WTC11 (cell line): ENCODE measurements at regions not wholly inside any gene's neighbourhood (a gene's known extent, or its start where the extent isn't known, plus 50 kb on each side); places are given as distances from the start of the nearest gene placed in this dataset.

Source experiments
- ATAC-seq: fragments of 200-7000 bp; cut with Tn5 transposase; 2 replicates; pipeline ENCODE4 v1.10.0; 2021; ENCODE audit warnings: mild to moderate bottlenecking, moderate library complexity
- CTCF ChIA-PET: fragments of 300-600 bp; sonication (Branson Sonifier 250); formaldehyde crosslinking; loops from one replicate; lab custom pipeline; 2021; ENCODE audit warnings: antibody characterized with exemption; lab: Charles Lee
- POLR2A ChIA-PET: fragments of 350-600 bp; sonication (Branson Sonifier 250); formaldehyde crosslinking; loops from one replicate; lab custom pipeline; 2021; ENCODE audit warnings: antibody characterized with exemption; lab: Charles Lee
- DNase-seq: peaks from one replicate; pipeline ENCODE4 v3.0.0; 2021; ENCODE audit warnings: low spot score
- H3K27ac Mint-ChIP-seq: 2 replicates; pipeline ENCODE4 v1.8.0; 2021; ENCODE audit warnings: mixed read lengths
- H3K27me3 Mint-ChIP-seq: 2 replicates; pipeline ENCODE4 v1.8.0; 2021; ENCODE audit warnings: low read depth, mild to moderate bottlenecking, moderate library complexity, mixed read lengths
- H3K36me3 Mint-ChIP-seq: 2 replicates; pipeline ENCODE4 v1.8.0; 2021; ENCODE audit warnings: mixed read lengths
- H3K4me1 Mint-ChIP-seq: 2 replicates; pipeline ENCODE4 v1.8.0; 2022; ENCODE audit warnings: mixed read lengths
- H3K4me3 Mint-ChIP-seq: 2 replicates; pipeline ENCODE4 v1.8.0; 2021; ENCODE audit warnings: mild to moderate bottlenecking, moderate library complexity, mixed read lengths
- H3K9me3 Mint-ChIP-seq: 2 replicates; pipeline ENCODE4 v1.8.0; 2021; ENCODE audit warnings: mixed read lengths
- ATF1 ChIP-seq: sonication (generic); formaldehyde crosslinking; IDR thresholded peaks from 2 replicates; pipeline ENCODE4 v1.8.1; 2023; ENCODE audit warnings: mild to moderate bottlenecking, moderate library complexity, missing genetic modification reagents
- ELF4 ChIP-seq: sonication (generic); formaldehyde crosslinking; IDR thresholded peaks from 2 replicates; pipeline ENCODE4 v1.8.1; 2022; ENCODE audit warnings: low read depth, mild to moderate bottlenecking, moderate library complexity, missing genetic modification reagents
- FOXJ3 ChIP-seq: sonication (generic); formaldehyde crosslinking; IDR thresholded peaks from 2 replicates; pipeline ENCODE4 v1.9.0; 2021; ENCODE audit warnings: missing genetic modification reagents, mild to moderate bottlenecking, borderline replicate concordance
- IRF2 ChIP-seq: sonication (generic); formaldehyde crosslinking; IDR thresholded peaks from 2 replicates; pipeline ENCODE4 v1.8.0; 2022; ENCODE audit warnings: low read depth, missing genetic modification reagents, borderline replicate concordance
- TEAD4 ChIP-seq: sonication (generic); formaldehyde crosslinking; IDR thresholded peaks from 2 replicates; pipeline ENCODE4 v1.8.0; 2022; ENCODE audit warnings: mild to moderate bottlenecking, missing genetic modification reagents
- ZBTB21 ChIP-seq: sonication (generic); formaldehyde crosslinking; IDR thresholded peaks from 2 replicates; pipeline ENCODE4 v1.8.1; 2023; ENCODE audit warnings: mild to moderate bottlenecking, missing genetic modification reagents, borderline replicate concordance
- ZNF121 ChIP-seq: sonication (generic); formaldehyde crosslinking; IDR thresholded peaks from 2 replicates; pipeline ENCODE4 v1.8.0; 2023; ENCODE audit warnings: missing genetic modification reagents
- ZNF396 ChIP-seq: fragments of 250-450 bp; sonication (Bioruptor Pico); IDR thresholded peaks from 2 replicates; pipeline ENCODE4 v1.8.0; 2021; ENCODE audit warnings: mild to moderate bottlenecking, moderate library complexity, borderline replicate concordance
- TF ChIP-seq, protein P1 (sequence below): sonication (generic); formaldehyde crosslinking; IDR thresholded peaks from 2 replicates; pipeline ENCODE4 v1.8.0; 2023; ENCODE audit warnings: missing genetic modification reagents, mild to moderate bottlenecking, borderline replicate concordance
- TF ChIP-seq, protein P2 (sequence below): sonication (generic); formaldehyde crosslinking; IDR thresholded peaks from 2 replicates; pipeline ENCODE4 v1.8.1; 2022; ENCODE audit warnings: missing genetic modification reagents, borderline replicate concordance
- TF ChIP-seq, protein P3 (sequence below): fragments of 250-450 bp; sonication (Bioruptor Pico); IDR thresholded peaks from 2 replicates; pipeline ENCODE4 v1.8.0; 2021; ENCODE audit warnings: mild to moderate bottlenecking
- TF ChIP-seq, protein P4 (sequence below): fragments of 250-450 bp; sonication (Bioruptor Pico); IDR thresholded peaks from 2 replicates; pipeline ENCODE4 v2.1.2; 2022; ENCODE audit warnings: mild to moderate bottlenecking, moderate library complexity
- TF ChIP-seq, protein P5 (sequence below): fragments of 250-450 bp; sonication (Bioruptor Pico); IDR thresholded peaks from 2 replicates; pipeline ENCODE4 v1.9.0; 2021; ENCODE audit warnings: mild to moderate bottlenecking

DNA sequence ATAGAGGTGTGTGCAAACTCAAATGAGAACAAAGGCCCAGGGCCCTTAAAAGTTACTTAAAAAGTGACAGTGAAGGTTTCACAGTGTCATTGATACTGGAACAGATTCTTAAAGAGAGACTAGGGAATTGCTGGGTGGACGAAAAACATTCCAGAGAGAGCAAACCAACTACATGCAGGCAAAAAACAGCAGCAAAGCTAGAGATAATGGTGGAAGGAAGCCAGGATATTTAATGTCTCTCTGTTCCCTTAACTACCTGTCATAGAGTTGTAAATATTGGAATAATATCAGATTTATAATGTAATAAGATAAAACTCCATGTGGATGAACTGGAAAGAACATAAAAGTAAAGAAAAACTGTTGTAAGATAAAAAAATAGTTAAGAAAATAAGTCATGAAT lies 508.6 kb downstream of the TAF11L14 start (continued):
- TF ChIP-seq, protein P1, sequence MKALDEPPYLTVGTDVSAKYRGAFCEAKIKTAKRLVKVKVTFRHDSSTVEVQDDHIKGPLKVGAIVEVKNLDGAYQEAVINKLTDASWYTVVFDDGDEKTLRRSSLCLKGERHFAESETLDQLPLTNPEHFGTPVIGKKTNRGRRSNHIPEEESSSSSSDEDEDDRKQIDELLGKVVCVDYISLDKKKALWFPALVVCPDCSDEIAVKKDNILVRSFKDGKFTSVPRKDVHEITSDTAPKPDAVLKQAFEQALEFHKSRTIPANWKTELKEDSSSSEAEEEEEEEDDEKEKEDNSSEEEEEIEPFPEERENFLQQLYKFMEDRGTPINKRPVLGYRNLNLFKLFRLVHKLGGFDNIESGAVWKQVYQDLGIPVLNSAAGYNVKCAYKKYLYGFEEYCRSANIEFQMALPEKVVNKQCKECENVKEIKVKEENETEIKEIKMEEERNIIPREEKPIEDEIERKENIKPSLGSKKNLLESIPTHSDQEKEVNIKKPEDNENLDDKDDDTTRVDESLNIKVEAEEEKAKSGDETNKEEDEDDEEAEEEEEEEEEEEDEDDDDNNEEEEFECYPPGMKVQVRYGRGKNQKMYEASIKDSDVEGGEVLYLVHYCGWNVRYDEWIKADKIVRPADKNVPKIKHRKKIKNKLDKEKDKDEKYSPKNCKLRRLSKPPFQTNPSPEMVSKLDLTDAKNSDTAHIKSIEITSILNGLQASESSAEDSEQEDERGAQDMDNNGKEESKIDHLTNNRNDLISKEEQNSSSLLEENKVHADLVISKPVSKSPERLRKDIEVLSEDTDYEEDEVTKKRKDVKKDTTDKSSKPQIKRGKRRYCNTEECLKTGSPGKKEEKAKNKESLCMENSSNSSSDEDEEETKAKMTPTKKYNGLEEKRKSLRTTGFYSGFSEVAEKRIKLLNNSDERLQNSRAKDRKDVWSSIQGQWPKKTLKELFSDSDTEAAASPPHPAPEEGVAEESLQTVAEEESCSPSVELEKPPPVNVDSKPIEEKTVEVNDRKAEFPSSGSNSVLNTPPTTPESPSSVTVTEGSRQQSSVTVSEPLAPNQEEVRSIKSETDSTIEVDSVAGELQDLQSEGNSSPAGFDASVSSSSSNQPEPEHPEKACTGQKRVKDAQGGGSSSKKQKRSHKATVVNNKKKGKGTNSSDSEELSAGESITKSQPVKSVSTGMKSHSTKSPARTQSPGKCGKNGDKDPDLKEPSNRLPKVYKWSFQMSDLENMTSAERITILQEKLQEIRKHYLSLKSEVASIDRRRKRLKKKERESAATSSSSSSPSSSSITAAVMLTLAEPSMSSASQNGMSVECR (CRISPR knock-in tag), result no peak
- TF ChIP-seq IRF2 (no peak), TEAD4 (CRISPR knock-in tag) (no peak)

DNA sequence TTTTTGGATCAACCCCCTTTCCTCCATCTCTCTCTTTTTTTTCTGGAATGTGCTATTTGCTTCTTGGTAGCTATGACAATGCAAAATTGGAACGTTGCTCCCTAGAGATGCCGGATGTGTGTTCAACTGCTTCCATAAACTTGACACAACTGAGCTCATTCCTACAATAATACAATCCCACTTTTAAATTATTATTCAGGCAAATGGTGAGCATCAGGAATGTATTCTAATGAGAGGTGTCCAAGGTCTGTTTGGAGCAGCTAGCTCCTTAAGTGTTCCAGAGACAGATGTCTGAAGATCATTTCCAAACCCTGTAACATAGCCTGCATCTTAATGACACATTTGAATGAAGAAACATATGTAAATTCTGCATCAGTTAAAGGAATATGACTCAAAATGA lies 518.4 kb downstream of the TAF11L14 start:
- Mint-ChIP-seq H3K4me3 (no peak overlapping the region), H3K27ac (no peak overlapping the region), H3K9me3 (peaks cover 17% of the 10 kb centered on the region), H3K4me1 (no peaks in the 10 kb centered on the region), H3K27me3 (no peaks in the 10 kb centered on the region), H3K36me3 (0 out of 2 replicates have a peak, but pooled peaks cover 4% of the 10 kb centered on the region)
- ChIA-PET CTCF (no interaction called here), POLR2A (no interaction called here)
- ATAC-seq, result no peak
- DNase-seq, result no peak
- TF ChIP-seq, protein P2, sequence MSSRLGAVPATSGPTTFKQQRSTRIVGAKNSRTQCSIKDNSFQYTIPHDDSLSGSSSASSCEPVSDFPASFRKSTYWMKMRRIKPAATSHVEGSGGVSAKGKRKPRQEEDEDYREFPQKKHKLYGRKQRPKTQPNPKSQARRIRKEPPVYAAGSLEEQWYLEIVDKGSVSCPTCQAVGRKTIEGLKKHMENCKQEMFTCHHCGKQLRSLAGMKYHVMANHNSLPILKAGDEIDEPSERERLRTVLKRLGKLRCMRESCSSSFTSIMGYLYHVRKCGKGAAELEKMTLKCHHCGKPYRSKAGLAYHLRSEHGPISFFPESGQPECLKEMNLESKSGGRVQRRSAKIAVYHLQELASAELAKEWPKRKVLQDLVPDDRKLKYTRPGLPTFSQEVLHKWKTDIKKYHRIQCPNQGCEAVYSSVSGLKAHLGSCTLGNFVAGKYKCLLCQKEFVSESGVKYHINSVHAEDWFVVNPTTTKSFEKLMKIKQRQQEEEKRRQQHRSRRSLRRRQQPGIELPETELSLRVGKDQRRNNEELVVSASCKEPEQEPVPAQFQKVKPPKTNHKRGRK (CRISPR knock-in tag), result no peak
- TF ChIP-seq FOXJ3 (CRISPR knock-in tag) (no peak), ELF4 (CRISPR knock-in tag) (no peak), ZNF396 (no peak), ZBTB21 (CRISPR knock-in tag) (no peak), ZNF121 (CRISPR knock-in tag) (no peak)
- TF ChIP-seq, protein P3, sequence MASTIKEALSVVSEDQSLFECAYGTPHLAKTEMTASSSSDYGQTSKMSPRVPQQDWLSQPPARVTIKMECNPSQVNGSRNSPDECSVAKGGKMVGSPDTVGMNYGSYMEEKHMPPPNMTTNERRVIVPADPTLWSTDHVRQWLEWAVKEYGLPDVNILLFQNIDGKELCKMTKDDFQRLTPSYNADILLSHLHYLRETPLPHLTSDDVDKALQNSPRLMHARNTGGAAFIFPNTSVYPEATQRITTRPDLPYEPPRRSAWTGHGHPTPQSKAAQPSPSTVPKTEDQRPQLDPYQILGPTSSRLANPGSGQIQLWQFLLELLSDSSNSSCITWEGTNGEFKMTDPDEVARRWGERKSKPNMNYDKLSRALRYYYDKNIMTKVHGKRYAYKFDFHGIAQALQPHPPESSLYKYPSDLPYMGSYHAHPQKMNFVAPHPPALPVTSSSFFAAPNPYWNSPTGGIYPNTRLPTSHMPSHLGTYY (CRISPR knock-in tag), result no peak
- TF ChIP-seq, protein P4, sequence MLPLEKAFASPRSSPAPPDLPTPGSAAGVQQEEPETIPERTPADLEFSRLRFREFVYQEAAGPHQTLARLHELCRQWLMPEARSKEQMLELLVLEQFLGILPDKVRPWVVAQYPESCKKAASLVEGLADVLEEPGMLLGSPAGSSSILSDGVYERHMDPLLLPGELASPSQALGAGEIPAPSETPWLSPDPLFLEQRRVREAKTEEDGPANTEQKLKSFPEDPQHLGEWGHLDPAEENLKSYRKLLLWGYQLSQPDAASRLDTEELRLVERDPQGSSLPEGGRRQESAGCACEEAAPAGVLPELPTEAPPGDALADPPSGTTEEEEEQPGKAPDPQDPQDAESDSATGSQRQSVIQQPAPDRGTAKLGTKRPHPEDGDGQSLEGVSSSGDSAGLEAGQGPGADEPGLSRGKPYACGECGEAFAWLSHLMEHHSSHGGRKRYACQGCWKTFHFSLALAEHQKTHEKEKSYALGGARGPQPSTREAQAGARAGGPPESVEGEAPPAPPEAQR, result no peak

DNA sequence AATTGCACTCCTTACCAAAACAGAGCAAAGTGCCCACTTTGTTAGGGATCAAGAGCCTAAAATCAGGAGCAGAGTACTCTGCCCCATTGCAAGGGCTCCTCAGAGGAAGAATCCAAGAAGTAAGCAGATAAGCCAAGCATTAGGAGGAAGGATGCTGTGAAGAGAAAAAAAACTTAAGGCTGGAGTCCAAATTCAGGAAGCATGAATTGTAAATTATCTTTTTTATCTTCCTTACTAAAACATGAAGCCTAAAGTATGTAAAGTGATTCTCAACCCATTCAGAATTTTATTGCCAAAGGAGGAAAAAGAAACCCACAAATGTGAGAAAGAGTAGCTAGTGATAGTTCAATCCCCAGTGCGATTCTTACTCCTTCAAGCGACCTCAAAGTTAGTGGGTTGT lies 523.9 kb downstream of the TAF11L14 start:
- no peak overlapping the region for H3K4me3 Mint-ChIP-seq
- ATAC-seq, result no peak
- no peaks in the 10 kb centered on the region for H3K27me3 Mint-ChIP-seq
- peaks cover 17% of the 10 kb centered on the region for H3K36me3 Mint-ChIP-seq
- no peak for TF ChIP-seq ATF1 (CRISPR knock-in tag)
- TF ChIP-seq, protein P5, sequence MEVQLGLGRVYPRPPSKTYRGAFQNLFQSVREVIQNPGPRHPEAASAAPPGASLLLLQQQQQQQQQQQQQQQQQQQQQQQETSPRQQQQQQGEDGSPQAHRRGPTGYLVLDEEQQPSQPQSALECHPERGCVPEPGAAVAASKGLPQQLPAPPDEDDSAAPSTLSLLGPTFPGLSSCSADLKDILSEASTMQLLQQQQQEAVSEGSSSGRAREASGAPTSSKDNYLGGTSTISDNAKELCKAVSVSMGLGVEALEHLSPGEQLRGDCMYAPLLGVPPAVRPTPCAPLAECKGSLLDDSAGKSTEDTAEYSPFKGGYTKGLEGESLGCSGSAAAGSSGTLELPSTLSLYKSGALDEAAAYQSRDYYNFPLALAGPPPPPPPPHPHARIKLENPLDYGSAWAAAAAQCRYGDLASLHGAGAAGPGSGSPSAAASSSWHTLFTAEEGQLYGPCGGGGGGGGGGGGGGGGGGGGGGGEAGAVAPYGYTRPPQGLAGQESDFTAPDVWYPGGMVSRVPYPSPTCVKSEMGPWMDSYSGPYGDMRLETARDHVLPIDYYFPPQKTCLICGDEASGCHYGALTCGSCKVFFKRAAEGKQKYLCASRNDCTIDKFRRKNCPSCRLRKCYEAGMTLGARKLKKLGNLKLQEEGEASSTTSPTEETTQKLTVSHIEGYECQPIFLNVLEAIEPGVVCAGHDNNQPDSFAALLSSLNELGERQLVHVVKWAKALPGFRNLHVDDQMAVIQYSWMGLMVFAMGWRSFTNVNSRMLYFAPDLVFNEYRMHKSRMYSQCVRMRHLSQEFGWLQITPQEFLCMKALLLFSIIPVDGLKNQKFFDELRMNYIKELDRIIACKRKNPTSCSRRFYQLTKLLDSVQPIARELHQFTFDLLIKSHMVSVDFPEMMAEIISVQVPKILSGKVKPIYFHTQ (CRISPR knock-in tag), result no peak
- TF ChIP-seq, all 79 proteins: peak for 0
- no peak overlapping the region for H3K27ac Mint-ChIP-seq
- no peak for DNase-seq
- ChIA-PET CTCF (interaction anchor here (0.6 kb wide), 1 partner anchor 455 kb away, joined by 3 read pairs; no protein-coding TSS in a partner anchor), POLR2A (no interaction called here)
- H3K9me3 Mint-ChIP-seq, result peaks cover 37% of the 10 kb centered on the region
- peaks cover 3% of the 10 kb centered on the region for H3K4me1 Mint-ChIP-seq
